ENCODE measurements at regions not wholly inside any gene's neighbourhood (a gene's known extent, or its start where the extent isn't known, plus 50 kb on each side); places are given as distances from the start of the nearest gene placed in this dataset.

DNA sequence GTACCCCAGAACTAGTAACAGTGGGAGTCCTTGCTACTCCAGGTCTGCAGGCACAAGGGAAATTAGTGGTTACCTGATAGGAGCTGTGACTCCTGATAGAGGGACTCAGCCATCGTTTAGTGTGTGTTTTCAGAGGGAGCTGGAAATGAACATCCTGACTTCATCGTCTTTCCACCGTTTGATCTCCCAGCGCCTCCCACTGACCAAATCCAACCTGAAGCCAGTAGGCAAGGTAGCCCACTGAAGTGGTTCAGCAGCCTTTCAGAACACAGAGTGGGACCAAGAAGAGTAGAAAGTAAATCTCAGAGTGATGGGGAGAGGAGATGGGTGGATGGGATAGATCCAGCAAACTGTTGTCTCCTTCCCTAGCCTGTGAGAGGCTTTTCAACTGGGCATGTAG, 385.9 kb downstream of the INSC start:
- no peaks in the 10 kb centered on the region for H3K9me3 ChIP-seq
- no peaks in the 10 kb centered on the region for H3K27me3 ChIP-seq
- no peak overlapping the region for H3K4me3 ChIP-seq
- no peaks in the 10 kb centered on the region for H3K36me3 ChIP-seq
- TF ChIP-seq, protein P1, sequence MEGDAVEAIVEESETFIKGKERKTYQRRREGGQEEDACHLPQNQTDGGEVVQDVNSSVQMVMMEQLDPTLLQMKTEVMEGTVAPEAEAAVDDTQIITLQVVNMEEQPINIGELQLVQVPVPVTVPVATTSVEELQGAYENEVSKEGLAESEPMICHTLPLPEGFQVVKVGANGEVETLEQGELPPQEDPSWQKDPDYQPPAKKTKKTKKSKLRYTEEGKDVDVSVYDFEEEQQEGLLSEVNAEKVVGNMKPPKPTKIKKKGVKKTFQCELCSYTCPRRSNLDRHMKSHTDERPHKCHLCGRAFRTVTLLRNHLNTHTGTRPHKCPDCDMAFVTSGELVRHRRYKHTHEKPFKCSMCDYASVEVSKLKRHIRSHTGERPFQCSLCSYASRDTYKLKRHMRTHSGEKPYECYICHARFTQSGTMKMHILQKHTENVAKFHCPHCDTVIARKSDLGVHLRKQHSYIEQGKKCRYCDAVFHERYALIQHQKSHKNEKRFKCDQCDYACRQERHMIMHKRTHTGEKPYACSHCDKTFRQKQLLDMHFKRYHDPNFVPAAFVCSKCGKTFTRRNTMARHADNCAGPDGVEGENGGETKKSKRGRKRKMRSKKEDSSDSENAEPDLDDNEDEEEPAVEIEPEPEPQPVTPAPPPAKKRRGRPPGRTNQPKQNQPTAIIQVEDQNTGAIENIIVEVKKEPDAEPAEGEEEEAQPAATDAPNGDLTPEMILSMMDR (IDR thresholded peaks at IDR 0.05): no peak
- H3K9ac ChIP-seq (ENCODE audit: low read depth in 2 of 2, low read length in 2 of 2): no peak overlapping the region
- no peaks in the 10 kb centered on the region for H3K4me1 ChIP-seq
- H3K27ac ChIP-seq: no peak overlapping the region
- no peak for DNase-seq
- intact Hi-C loops (cut with DNase I): no loop called here

DNA sequence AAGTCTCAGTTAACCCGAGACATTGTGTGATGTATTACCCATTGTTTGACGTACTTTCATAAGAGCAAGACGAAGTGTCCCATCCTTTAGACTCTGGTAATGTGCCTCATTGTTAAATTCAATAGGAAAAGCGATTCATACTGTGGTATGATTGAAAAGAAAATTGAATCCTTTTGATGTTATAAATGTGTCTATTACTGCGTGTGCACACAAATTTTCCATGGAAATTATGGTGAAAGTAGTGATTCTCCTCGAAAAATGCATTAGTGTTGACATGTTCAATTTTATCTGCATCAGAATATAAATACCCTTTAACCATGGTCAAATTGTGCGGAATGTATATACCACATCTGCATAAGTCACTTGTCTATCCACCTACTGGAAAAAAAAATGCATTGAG, 386.8 kb downstream of the INSC start:
- H3K9me3 ChIP-seq: no peaks in the 10 kb centered on the region
- intact Hi-C loops (cut with DNase I): no loop called here
- no peak overlapping the region for H3K9ac ChIP-seq (ENCODE audit: low read depth in 2 of 2, low read length in 2 of 2)
- no peaks in the 10 kb centered on the region for H3K27me3 ChIP-seq
- H3K27ac ChIP-seq: no peak overlapping the region
- H3K4me3 ChIP-seq: no peak overlapping the region
- H3K4me1 ChIP-seq: no peaks in the 10 kb centered on the region
- DNase-seq: no peak
- TF ChIP-seq, protein P1 (IDR thresholded peaks at IDR 0.05): no peak
- no peaks in the 10 kb centered on the region for H3K36me3 ChIP-seq

DNA sequence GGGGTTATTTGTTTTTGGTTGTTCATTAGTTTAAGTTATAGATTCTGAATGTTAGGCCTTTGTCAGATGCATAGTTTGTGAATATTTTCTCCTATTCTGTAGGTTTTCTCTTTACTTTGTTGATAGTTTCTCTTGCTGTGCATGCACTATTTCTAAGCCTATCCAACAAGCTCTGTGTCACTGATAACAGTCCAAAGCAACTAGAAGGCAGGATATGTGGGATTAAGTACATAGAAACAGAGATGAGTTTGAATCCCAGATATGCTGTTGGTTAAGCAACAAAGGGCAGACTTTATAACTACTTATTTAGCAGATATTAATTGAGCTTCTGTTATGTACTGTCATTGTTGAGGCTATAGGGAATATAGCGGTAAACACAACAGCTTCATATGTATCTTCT, 390.4 kb downstream of the INSC start:
- Histone ChIP-seq H3K4me3 (no peak overlapping the region), H3K36me3 (no peaks in the 10 kb centered on the region), H3K27ac (no peak overlapping the region), H3K9ac (ENCODE audit: low read depth in 2 of 2, low read length in 2 of 2) (no peak overlapping the region), H3K4me1 (no peaks in the 10 kb centered on the region), H3K9me3 (no peaks in the 10 kb centered on the region), H3K27me3 (no peaks in the 10 kb centered on the region)
- TF ChIP-seq, protein P1 (IDR thresholded peaks at IDR 0.05): no peak
- intact Hi-C loops (cut with DNase I): no loop called here
- DNase-seq: no peak

DNA sequence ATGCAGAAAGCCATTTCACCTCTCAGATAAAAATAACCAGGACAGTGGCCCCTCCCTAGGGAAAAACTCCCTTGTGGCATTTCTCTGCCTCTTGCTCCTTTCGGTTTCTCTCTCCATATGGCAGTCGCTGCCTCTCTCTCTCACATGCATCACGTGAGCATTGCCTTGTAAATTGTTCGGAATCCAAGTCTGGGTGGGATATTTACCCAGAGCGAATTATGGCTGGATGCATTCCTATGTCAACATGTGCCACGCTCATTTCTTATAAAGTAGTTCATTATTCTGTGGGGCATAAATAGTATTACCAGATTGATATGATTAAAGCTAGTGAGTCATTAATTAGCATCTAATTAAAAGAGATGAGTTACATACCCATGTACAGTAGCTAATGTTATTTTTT, 392.9 kb downstream of the INSC start:
- Histone ChIP-seq H3K9me3 (no peaks in the 10 kb centered on the region), H3K4me1 (no peaks in the 10 kb centered on the region), H3K4me3 (no peak overlapping the region), H3K36me3 (no peaks in the 10 kb centered on the region), H3K27ac (no peak overlapping the region), H3K27me3 (no peaks in the 10 kb centered on the region), H3K9ac (ENCODE audit: low read depth in 2 of 2, low read length in 2 of 2) (no peak overlapping the region)
- DNase-seq: peak; percentile 70
- TF ChIP-seq, protein P1 (IDR thresholded peaks at IDR 0.05): no peak
- intact Hi-C loops (cut with DNase I): no loop called here

DNA sequence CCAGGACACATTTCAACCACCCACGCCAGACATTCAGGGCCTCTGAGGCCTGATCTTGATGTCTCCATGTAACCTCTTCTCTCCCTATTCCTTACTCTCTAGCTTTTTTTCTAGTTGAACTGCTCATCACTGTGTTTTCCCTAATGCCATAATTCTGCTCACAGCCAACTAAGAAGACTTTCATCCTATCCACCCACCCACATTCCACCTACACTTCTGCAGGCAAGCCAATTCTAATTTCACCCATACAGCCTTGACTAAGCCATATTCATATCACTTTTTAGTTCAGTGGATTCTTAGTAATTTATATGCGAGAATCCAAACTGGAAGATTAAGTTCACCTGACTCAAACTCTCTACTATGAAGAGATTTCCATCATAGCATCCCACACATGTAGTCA, 394.4 kb downstream of the INSC start:
- no peaks in the 10 kb centered on the region for H3K9me3 ChIP-seq
- no peak overlapping the region for H3K9ac ChIP-seq (ENCODE audit: low read depth in 2 of 2, low read length in 2 of 2)
- no peaks in the 10 kb centered on the region for H3K36me3 ChIP-seq
- TF ChIP-seq, protein P1 (IDR thresholded peaks at IDR 0.05): no peak
- no peak overlapping the region for H3K4me3 ChIP-seq
- intact Hi-C loops (cut with DNase I): no loop called here
- H3K27ac ChIP-seq: no peak overlapping the region
- no peaks in the 10 kb centered on the region for H3K27me3 ChIP-seq
- H3K4me1 ChIP-seq: no peaks in the 10 kb centered on the region
- no peak for DNase-seq
